ENCODE measurements at regions not wholly inside any gene's neighbourhood (a gene's known extent, or its start where the extent isn't known, plus 50 kb on each side); places are given as distances from the start of the nearest gene placed in this dataset.
"Not testable (repeated sequence)": the region's sequence is repeated elsewhere in the genome, so short reads cannot be mapped to it uniquely, and the experiment has no call there.

DNA sequence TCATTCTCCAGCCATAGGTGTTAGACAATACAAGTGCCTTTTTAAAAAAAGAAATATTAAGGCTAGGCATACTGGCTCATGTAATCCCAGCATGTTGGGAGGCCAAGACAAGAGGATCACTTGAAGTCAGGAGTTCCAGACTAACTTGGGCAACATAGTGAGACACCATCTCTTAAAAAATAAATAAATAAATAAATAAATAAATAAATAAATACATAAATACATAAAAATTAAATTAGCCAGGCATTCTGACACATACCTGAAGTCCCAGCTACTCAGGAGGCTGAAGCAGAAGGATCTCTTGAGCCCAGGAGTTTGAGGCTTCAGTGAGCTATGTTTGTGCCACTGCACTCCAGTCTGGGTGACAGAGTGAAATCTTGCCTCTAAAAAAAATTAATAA is 85.8 kb upstream of the ATP1B1 start:
- no peak for DNase-seq

- DNase-seq: no peak
Observed at GRCh38 chr1:169022648-169023047, 83.8 kb upstream of the ATP1B1 start.

DNA sequence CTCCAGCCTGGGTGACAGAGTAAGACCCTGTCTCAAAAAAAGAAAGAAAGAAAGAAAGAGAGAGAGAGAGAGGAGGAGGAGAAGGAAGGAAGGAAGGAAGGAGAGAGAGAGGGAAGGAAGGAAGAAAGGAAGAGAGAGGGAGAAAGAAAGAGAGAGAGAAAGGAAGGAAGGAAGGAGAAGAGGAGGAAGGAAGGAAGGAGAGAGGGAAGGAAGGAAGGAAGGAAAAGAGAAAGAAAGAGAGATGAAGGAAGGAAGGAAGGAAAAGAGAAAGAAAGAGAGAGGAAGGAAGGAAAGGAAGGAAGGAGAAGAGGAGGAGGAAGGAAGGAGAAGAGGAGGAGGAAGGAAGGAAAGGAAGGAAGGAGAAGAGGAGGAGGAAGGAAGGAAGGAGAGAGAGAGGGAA is 82.2 kb upstream of the ATP1B1 start:
- DNase-seq: no peak

DNA sequence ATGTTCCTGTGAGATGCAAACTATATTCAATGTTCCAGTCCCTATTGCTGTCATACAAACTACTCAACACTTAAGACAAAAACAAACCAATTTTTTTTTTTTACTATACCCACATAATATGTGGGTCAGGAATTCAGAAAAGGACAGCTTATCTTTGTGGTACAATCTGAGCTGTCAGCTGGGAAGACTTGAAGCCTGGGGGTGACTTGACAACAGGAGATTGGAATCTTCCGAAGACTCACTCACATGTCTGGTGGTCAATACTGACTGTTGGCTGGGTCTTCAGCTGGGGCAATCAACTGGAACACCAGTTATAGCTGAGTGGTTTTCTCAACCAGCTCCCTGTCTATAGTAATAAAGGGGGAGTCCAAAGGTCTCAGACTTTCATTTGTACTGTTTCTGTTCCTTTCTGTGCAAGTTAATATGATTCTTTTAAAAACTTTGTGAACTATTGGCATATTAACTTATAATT is 81.7 kb upstream of the ATP1B1 start:
- DNase-seq: no peak

DNA sequence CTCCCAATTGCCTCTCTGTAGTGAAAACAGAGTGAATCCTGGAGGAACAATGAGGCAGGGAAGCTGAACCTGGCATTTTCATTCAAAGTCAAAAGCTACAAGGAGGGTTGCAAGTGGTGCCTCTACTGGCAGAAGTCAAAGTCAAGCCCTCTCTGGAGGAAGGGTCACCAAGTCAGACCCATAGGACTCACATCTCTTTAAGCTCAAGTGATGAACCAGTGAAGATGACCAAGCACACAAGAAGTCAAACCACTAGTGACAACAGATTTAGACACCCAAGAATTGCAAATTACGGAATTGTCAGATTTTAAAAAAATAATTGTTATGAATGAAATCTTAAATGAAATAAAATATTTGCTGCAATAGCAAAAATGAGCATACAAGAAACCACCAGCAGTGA is 81.1 kb upstream of the ATP1B1 start:
- DNase-seq: no peak

GRCh38 chr1:169027607-169028320 is 78.7 kb upstream of the ATP1B1 start:
- no peak for DNase-seq

- DNase-seq: no peak
Observed at GRCh38 chr1:169031566-169032224, 74.8 kb upstream of the ATP1B1 start.

- DNase-seq: peak; percentile 44
Observed at GRCh38 chr1:169041366-169041765, 65.1 kb upstream of the ATP1B1 start.

DNA sequence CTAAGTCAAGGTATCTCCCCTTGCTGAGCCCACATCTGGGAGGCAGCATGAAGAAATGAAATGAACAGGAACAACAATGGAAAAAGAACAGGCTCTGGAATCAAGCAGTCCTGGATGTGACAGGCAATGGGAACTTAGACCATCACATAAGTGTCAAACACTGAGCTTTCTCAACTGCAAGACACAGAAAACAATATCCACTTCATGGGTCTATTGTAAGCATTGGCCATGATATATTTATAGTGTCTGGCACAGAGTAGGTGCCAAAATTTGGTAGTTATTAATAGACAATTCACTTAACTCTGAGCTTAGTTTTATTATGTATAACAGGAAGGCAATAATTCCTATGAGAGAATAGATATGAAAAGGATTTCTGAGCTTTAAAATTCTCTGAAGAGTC is 64.1 kb upstream of the ATP1B1 start:
- no peak for DNase-seq

- no peak for DNase-seq
Observed at GRCh38 chr1:169043823-169044222, 62.7 kb upstream of the ATP1B1 start.

GRCh38 chr1:169044296-169044695 is 62.2 kb upstream of the ATP1B1 start:
- DNase-seq: peak; percentile 43

- no peak for DNase-seq
Observed at GRCh38 chr1:169044971-169045370, 61.5 kb upstream of the ATP1B1 start.

DNA sequence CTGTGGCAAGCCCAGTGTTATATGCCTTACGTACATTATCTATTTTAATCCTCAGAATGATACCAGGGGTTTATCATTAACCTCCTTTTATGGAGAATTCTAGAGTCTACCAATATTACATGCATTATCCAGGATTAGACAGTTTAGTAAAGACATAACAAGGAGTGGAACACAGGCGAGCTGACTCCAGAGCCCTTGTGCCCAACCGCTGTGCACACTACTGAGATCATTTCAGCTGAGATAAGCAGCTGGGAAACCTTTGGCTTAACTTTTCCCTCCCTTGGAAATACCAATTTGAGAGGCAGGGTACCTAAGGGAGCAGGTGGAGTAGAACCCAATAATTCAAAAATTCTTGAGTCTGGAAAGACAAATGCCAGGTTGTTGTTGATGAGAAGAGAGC is 59.8 kb upstream of the ATP1B1 start:
- DNase-seq: no peak

DNA sequence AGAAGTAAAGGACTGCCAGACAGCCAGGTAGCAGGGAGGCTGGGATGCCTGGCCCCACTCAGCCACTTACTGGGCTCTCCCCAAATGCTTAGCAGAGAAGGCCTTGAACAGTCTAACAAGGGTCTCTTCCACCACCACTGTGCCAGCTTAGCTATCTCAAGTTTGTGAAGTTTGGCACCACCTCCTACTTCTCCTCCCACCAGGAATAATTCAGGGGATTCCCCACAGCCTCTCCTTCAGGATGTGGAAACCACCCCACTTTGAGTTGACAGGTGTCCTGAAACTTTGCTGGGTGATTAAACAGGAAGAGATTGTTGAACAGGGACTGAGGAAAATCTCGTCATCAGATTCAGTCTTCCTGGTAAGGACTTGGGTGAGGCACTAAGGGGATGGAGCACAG is 59.4 kb upstream of the ATP1B1 start:
- DNase-seq: no peak

- no peak for DNase-seq
Observed at GRCh38 chr1:169048043-169048442, 58.4 kb upstream of the ATP1B1 start.

DNA sequence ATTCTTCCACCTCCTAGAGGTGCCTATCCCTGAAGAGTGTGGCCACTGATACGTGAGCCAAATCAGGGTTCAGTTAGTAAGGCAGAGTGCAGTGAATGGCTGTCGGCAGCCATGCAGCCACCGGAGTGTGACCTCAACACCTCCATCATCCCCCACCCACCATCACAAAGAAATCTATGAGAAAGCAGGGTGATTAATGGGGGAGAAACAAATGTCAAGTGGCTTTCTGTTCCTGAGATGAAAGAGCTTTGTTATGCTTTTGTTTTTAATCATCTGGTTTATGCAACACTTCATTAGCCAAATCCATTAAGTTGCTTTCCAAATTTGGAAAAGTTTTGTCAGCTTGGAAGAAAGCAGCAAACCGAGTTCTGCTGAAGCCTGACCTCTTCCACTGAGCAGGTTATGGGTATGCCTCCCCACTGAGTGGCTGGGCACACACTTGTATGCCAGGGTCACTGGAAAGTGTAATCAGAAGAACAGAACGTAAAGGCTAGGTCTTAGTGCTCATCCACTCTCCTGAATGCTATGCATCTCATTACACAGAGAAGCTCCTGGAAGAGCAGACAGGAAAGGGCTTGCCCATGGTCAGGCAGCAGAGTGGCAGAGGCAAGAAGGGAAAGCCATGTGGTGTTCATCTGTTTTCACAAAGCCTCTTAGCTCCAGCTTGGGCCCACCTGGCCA is 57.1 kb upstream of the ATP1B1 start:
- DNase-seq: no peak

- no peak for DNase-seq
Observed at GRCh38 chr1:169051171-169051570, 55.3 kb upstream of the ATP1B1 start.

DNA sequence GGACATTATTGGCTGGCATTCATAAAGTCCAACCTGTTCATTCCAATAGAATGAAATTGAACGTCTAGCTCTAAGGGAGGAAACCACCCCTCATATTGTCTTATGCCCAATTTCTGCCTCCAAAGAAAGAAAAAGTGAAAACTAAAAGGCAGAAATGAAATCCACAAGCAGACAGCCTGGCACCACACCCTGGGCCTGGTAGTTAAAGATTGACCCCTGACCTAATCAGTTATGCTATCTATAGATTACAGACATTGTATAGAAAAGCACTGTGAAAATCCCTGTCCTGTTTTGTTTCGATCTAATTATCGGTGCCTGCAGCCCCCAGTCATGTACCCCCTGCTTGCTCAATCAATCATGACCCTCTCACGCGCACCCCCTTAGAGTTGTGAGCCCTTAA is 54.3 kb upstream of the ATP1B1 start:
- DNase-seq: not testable (repeated sequence)

DNA sequence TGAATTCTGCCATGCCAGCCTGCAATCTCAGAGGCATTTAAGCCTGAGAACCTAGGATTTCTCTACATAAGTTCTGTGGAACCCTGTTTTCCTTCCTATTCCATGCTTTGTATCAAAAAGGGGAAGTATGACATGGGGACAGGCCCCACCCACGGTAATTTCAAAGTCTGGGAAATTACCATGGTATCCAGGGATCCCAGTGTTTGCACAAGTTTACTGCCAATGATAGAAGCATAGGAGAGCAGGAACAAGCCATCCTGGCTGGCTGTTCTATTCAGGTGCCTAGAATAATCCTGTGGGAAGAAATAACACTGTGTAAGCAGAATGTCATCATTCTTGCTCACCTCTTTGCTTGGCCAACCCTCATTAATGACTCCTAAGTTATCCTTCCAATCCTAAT is 53.8 kb upstream of the ATP1B1 start:
- no peak for DNase-seq

- DNase-seq: no peak
Observed at GRCh38 chr1:169053196-169053595, 53.3 kb upstream of the ATP1B1 start.
